ENCODE measurements at regions not wholly inside any gene's neighbourhood (a gene's known extent, or its start where the extent isn't known, plus 50 kb on each side); places are given as distances from the start of the nearest gene placed in this dataset.

DNA sequence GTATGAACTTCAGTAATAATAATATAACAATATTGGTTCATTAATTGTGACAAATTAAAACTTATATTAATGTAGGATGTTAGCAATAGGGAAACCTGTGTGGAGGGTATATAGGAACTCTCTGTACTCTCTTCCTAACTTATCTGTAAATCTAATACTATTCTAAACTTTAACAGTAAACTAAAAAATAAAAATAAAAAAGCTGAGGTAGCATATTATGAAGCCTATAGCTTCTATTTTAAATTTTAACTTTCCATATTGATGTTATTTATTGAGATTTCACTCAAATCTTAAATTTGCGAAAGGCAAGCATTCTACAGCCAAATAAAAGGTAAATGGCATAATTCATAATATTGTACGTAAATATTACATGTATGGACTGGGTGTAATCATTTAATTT is 326.4 kb downstream of the MEI4 start:
- DNase-seq (ENCODE audit: low read depth), result no peak

DNA sequence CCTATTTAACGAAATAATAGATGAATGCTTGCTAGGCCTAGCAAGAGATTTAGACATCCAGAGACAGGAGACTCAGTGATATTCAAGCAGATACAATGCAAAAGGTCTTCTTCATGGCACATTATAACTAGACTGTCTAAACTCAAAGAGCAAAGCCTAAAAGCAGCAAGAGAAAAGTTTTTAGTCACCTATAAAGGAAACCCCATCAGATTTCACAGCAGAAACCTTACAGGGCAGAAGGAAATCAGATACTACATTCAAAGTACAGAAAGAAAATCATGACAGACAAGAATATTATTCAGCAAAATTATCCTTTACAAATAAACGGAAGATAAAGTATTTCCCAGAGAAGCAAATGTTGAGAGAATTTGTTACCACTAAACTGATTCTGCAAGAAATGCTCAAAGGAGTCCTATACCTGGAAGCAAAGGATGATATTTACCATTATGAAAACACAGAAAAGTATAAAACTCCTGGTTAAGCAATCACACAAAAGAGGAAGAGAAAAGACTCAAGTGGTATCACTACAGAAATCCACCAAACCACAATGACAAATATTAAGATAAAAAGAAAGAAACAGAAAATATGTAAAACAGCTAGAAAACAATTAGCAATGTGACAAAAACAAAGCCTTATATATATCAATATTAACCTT is 333.7 kb downstream of the MEI4 start:
- DNase-seq (ENCODE audit: low read depth), result no peak

DNA sequence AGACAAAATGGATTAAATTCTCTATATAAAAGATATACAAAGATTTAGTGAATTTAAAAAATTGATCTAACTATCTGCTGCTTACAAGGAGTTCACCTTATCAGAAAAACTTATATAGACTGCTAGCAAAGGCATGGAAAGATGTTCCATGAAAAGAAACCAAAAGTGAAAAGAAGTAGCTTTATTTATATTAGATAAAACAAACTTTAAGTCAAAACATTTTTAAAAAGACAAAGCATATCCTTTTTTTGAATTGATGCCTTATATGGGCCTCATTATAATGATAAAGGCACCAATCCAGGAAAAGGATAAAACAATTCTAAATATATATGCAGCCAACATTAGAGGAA is 334.2 kb downstream of the MEI4 start:
- DNase-seq (ENCODE audit: low read depth), result no peak

DNA sequence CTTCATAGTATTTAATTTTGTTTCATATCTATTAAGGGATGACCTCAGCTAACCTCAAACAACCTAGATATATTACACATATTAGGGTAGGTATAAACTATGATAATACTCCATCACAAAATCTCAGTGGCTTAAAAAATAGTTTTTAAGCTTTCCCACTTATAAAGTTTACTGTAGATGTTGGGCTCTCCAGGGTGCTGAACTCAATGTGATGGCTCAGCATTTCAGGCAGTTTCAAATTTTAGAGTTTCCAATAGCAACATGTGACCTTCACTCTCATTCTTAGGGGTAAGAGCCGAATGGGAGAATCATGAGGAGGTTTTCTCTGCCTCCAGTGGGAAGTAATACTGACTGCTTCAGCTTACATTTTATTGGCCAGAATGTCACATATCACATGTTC is 357.3 kb downstream of the MEI4 start:
- no peak for DNase-seq (ENCODE audit: low read depth)

DNA sequence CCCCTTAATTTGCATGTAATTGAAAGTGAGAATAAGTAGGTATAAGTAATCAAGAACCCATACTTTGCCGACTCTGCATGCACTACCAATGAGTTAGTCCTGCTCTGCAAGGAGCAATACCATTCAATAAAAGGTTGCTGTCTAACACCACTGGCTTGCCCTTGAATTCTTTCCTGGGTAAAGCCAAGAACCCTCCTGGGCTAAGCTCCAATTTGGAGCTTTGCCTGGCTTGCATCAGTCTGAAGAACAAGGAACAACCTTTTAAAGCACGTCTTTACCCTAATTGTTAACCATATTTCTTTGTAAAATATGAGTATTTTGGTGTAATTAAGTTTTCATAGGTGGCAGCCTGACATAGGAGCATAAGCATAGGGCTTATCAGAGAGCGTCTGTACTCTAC is 367.7 kb downstream of the MEI4 start:
- no peak for DNase-seq (ENCODE audit: low read depth)

DNA sequence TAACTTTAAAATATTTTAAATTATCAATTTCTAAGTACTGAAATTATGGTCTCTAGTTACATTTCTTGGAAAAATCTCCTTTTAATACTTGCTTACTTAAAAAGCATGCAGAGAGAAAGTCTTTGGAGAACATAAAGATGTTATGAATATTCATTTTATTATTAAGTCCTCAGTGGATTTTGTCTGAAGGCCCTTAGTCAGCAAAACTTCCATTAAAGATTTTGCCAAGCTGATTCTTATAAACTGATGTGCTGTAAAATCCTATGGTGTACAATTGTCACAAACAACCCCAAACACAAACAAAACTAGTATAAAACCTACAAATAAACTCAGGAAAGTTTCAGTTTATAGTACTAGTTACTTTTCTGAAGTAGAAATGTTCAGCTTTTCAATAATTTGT is 372.7 kb downstream of the MEI4 start:
- DNase-seq (ENCODE audit: low read depth), result no peak

DNA sequence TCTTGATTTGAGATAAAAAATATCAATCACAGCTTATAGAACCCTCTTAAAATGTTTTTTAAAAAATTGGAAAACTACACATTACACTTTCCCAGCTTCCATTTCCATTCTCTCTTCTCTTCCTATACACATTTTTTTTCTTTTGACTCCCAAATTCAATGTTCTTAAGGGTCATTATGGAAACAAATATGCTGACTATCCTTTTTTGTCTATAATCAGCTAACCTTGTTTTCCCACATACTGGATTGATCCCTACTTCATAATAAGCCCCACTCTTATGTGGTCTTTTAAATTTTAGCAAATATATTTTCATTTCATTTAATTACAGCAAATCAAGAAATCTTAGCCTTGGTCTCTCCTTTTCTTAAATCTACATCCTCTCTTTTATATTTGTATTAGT is 378.4 kb downstream of the MEI4 start:
- DNase-seq (ENCODE audit: low read depth), result no peak

DNA sequence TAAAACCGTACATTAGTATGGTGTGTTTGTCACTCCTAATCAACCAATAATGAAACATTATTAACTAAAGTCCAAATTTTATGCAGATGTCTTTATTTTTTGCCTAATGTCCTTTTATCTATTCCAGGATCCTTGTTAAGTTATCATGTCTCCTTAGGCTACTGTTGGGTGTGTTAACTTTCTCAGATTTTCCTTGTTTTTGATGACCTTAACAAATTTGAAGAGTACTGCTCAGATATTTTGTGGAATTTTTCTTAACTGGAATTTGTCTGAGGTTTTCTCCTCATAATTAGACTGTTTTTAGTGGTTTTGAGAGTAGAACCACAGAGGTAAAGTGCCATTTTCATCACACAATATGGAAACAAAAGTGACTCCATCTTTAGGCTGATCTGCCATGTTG is 406.3 kb downstream of the MEI4 start:
- DNase-seq (ENCODE audit: low read depth), result no peak

DNA sequence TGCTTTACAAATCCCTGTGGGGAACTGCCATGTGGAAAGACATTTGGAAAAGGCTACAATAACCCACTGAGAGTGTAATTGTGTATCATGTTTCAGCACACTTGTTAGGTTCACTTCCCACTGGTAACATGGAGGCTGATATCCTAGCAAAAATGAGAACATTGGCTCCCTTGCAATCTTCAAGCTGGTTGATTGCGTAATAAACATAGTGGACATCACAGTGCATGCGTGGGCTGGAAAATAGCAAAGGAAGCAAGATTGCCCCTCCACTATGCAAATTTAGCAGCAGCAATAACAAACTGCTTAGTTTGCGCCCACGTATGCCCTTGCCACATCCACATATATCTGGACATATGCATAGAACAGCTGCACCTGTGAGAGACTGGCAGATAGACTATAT is 410.2 kb downstream of the MEI4 start:
- no peak for DNase-seq (ENCODE audit: low read depth)

DNA sequence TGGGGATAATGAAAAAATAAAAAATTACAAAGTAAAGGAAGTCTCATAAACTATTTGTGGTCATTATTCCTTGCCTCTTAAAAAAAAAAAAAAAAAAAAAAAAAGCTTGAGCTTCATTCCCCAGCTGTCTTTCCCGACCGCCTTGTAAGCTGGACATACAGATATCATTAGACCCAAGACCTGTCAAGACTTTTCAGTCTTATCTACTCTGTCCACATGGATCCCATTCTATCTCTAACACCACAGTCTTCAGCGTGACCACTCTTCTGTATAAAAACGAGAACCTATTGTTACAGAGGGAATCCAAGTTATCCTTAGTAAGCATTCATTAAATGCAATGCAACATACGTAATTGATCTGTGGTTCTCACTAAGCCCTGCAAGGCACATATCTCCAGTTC is 423.5 kb downstream of the MEI4 start:
- DNase-seq (ENCODE audit: low read depth), result no peak

DNA sequence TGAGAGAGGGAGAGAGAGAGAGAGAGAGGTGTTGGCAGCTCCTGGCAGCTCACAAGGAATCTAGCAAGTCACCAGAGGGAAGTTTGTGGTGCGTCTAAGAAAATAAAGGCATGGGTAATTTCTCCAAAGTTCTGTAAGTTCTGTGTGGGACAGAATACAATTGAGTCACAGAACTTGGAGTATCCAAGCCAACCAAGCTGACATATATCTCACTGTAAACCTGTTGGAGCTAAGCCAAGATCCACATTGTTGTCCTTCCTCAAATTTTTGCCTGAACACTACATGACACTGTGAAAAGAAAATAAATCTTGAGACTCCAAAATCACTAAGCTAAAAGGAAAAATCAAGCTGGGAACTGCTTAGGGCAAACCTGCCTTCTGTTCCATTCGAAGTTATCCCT is 436.7 kb downstream of the MEI4 start:
- peak; percentile 5 for DNase-seq (ENCODE audit: low read depth)

DNA sequence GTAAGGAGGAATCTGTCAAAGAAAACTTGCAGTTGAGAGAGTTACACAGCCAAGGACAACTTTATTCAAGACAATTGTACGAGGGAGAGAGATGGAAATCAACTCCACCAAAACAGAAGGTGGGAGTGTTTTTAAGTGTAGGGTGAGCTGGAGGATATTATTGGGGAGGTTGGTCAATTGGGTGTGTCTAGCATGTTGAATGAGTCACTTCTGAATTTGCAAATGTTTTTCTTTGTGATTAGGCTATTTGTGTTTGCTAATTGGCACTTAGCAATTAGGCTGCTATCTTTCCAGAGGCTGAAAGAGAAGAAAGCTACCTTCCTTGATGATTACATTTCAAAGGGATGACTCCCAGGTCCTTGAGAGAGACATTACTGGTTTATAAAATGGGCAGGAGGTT is 441.1 kb downstream of the MEI4 start:
- DNase-seq (ENCODE audit: low read depth), result no peak

DNA sequence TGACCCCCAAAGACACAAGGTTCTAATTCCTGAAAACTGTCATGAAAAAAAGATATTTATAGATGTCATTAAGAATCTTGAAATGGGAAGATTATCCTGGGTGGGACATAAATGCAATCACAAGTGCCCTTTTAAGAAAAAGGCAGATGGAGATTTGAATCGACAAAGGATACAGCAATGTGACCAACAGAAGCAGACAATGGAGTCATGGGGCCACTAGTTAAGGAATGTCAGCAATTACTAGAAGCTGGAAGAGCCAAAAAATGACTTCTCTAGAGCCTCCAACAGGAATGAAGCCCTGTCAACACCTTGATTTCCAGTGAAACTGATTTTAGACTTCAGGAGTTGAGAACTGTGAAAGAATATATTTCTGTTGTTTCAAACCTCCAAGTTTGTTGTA is 448.5 kb downstream of the MEI4 start:
- no peak for DNase-seq (ENCODE audit: low read depth)

DNA sequence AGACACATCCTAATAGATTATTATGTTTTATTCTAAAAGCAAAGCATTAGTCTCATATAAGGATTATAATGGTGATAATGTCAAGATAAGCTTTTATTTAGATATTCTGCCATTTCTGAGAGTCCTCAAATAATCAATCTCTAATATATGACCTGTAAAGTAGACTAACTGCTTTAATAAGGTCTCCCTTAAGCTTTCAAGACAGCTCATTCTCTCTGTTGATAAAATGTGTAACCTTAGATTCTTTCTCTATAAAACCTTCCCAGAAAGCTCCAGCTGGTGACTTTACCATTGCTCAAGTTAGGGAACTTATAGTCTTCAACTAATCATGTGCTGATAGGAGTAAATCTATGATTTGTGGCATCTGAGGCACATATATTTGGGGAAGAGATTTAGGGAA is 457.8 kb downstream of the MEI4 start:
- no peak for DNase-seq (ENCODE audit: low read depth)

DNA sequence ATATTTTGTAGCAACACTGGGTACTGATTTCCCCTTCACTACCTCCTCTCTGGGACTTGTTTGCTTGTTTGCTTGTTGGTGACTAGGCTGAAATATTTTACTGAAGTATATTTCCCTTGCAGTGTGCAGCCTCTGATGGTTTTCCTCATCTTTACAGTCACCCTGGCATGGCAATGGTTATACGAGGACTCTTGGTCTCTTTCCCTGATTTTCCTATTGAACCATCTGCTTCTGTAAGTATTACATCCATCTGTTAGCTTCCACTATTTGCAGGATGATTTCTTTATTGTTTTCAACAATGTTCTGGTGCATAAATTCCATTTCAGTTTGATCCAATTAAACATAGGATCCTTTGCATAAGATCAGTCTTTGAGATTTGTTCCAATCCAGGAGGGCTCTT is 465.1 kb downstream of the MEI4 start:
- no peak for DNase-seq (ENCODE audit: low read depth)

DNA sequence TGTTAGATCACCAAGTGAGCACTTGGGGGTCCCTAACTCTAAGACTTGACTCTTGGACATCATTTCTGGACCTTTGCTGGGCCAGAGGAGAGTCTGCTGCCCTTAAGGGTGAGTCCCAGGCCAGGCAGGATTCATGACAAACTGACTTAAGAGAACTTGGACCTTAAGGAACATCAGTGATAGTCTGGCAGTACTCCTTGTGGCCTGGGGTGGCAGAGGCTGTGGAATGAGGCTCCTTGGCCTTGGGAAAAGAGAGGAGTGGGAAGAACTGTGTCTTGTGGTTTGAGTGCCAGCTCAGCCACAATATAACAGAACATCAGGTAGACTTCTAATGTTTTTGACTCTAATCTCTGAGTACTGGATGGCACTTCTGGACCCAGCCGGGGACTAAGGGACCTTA is 478.7 kb downstream of the MEI4 start:
- no peak for DNase-seq (ENCODE audit: low read depth)

DNA sequence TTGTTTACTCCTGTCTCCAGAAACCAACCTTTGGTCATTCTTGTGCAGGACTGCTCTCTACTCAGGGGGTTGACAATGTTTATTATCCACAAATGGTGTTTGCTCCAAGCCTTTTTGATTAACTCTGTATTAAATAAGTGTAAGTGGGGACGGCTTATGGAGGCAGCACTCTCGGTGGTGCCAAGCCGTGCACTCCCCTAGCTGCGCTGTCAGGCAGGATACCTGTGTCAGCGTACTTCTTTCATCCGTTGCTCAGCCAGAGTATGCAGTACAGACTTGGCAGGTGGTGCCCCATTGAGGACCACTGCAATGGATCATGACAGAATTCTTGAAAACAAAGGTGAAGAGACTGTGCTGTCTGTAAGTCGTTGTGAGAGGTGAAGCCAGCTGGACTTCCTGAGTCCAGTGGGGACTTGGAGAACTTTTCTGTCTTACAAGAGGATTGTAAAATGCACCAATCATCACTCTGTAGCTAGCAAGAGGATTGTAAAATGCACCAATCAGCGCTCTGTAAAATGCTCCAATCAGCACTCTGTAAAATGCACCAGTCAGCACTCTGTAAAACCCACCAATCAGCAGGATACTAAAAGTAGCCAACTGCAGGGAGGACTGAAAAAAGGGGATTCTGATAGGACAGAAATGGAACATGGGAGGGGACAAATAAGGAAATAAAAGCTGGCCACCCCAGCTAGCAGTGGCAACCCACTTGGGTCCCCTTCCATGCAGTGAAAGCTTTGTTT is 480.0 kb downstream of the MEI4 start:
- no peak for DNase-seq (ENCODE audit: low read depth)

DNA sequence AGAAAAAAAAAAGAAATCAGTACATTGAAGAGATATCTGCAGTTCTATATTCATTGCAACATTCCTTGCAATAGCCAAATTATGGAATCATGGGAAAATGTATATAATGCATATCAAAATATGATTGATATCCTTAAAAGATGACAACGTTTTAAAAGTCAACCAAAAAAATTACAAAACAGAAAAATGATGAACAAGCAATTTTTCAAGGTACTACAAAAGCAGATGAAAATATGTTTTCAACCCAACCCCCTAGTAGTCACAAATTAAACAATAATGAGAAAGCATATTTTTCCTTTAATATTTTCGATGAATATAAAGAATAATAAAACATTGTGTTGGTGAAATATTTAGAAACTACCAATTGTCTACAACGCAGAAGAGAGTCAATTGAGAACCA is 497.6 kb downstream of the MEI4 start:
- DNase-seq (ENCODE audit: low read depth), result no peak

DNA sequence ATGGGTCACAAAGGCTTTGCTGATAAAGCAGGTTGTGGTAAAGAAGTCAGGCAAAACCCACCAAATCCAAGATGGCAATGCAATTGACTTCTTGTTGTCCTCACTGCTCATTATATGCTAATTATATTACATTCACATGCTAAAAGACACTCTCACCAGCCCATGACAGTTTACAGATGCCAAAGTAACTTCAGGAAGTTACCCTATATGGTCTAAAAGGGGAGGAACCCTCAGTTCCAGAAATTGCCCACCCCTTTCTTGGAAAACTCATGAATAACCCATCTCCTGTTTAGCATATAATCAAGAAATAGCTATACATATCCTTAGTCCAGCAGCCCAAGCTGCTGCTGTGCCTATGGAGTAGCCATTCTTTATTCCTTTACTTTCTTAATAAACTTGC is 501.1 kb downstream of the MEI4 start:
- DNase-seq (ENCODE audit: low read depth), result no peak

DNA sequence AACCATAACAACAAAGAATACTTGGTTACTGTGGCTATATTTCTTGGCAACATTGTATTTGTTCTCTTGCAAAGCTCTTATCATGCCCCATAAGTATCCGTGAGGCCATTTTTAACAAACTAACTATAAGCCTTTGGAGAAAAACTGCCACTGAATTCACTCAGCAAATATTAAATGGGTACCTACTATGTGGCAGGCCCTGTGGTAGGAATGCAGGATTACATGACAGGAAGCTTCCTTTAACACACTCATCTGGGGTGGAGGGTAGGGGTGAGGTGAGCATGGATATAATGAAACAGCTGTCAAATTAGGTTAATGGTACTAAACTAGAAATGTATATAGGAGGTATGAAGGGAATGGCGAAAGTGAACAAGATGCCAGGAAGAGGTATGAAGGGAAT is 504.8 kb downstream of the MEI4 start:
- DNase-seq (ENCODE audit: low read depth), result no peak

DNA sequence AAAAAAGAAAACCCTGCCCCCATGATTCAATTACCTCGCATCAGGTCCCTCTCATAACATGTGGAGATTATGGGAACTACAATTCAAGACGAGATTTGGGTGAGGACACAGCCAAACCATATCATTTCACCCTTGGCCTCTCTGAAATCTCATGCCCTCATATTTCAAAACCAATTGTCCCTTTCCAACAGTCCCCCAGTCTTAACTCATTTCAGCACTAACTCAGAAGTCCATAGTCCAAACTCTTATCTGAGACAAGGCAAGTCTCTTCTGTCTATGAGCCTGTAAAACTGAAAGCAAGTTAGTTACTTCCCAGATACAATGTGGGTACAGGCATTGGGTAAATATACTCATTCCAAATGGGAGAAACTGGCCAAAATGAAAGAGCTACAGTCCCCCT is 536.1 kb downstream of the MEI4 start:
- DNase-seq (ENCODE audit: low read depth), result no peak

DNA sequence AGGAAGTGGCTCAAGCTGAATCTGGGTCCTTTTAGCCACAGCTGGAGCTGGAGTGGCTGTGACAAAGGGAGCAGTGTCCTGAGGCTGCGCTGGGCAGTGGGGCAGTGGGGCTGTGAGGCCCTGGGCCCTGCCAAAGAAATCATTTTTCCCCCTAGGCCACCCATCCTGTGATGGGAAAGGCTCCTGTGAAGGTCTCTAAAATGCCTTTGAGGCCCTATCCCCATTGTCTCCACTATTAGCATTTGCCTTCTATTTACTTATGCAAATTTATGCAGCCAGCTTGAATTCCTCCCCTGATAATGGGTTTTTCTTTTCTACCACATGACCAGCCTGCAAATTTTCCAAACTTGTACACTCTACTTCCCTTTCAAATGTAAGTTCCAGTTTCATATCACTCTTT is 539.2 kb downstream of the MEI4 start:
- DNase-seq (ENCODE audit: low read depth), result no peak

DNA sequence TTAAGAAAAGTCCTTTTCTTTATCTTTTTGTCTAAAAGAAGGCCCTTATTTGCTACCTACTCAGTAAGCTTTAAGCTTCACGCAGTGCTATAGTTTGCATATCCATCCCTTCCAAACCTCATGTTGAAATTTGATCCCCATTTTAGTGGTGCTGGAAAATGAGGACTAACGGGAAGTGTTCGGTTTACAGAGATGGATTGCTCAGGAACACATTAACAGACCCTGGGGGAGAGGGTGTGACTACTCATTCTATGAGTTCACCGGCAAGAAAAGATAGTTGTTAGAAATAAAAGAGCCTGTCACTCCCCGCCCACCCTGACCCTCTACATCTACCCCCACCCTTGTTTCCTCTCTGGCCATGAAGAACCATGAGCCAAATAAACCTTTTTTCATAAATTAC is 546.2 kb downstream of the MEI4 start:
- no peak for DNase-seq (ENCODE audit: low read depth)

DNA sequence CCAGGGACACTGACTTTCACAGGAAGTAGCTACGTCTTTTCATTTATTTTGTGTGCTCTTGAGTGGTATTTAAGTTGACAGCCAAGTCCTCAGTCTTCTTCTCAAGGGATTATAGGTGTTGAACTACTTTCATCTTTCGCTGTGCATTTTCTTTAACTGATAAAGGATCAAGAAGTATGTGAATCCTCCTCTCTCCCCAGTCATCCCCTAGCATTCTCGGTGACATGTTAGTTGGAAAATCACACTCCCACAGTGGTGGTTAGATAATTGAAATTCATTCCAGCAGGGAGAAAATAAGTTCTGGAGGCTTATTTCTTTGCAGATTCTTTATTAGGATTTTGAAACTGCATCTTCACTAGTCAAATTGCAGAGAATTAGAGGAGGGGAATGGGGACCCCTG is 569.4 kb downstream of the MEI4 start:
- DNase-seq (ENCODE audit: low read depth), result no peak

Data from HS-27A (cell line).